Thymus (tissue), 11 donors: ENCODE measurements at regions not wholly inside any gene's neighbourhood (a gene's known extent, or its start where the extent isn't known, plus 50 kb on each side); places are given as distances from the start of the nearest gene placed in this dataset.

ENCODE experiments used
- DNase-seq, 9 donors: peaks; one replicate each; pipeline ENCODE4 v3.0.0-alpha.2; 2013; ENCODE audit warnings: low spot score in 9 of 9, low read depth in 6 of 9, missing footprints in 1 of 9
- H3K27ac ChIP-seq, 2 donors: one replicate each; pipeline ENCODE4 v1.5.1; 2013; ENCODE audit warnings: control low read depth in 1 of 2, low read depth in 1 of 2, low read length in 1 of 2, mild to moderate bottlenecking in 1 of 2, moderate library complexity in 1 of 2
- H3K27me3 ChIP-seq, 2 donors: one replicate each; pipeline ENCODE4 v1.5.1; 2013; ENCODE audit warnings: low read length in 1 of 2; ENCODE audit not compliant: control insufficient read depth in 2 of 2, insufficient read depth in 1 of 2
- H3K36me3 ChIP-seq, 2 donors: one replicate each; pipeline ENCODE4 v1.5.1; 2013; ENCODE audit warnings: low read length in 1 of 2, mild to moderate bottlenecking in 1 of 2, moderate library complexity in 1 of 2; ENCODE audit not compliant: control insufficient read depth in 2 of 2, insufficient read depth in 2 of 2
- H3K4me1 ChIP-seq, 2 donors: one replicate each; pipeline ENCODE4 v1.5.1; 2013; ENCODE audit warnings: low read length in 2 of 2; ENCODE audit not compliant: control insufficient read depth in 2 of 2, insufficient read depth in 2 of 2
- H3K4me3 ChIP-seq, 2 donors: one replicate each; pipeline ENCODE4 v1.5.1; 2013; ENCODE audit warnings: low read length in 2 of 2, control low read depth in 1 of 2, mild to moderate bottlenecking in 1 of 2
- H3K9me3 ChIP-seq, 2 donors: one replicate each; pipeline ENCODE4 v1.5.1; 2013; ENCODE audit warnings: low read length in 1 of 2, mild to moderate bottlenecking in 1 of 2; ENCODE audit not compliant: control insufficient read depth in 2 of 2, insufficient read depth in 1 of 2
- WGBS: extraction: QIAGEN DNeasy Blood & Tissue Kit; methylation state at CpG from one replicate; pipeline ENCODE4 v1.1.7; 2013; 5-methylcytosine and 5-hydroxymethylcytosine counted together
- donor health status: healthy.

DNA sequence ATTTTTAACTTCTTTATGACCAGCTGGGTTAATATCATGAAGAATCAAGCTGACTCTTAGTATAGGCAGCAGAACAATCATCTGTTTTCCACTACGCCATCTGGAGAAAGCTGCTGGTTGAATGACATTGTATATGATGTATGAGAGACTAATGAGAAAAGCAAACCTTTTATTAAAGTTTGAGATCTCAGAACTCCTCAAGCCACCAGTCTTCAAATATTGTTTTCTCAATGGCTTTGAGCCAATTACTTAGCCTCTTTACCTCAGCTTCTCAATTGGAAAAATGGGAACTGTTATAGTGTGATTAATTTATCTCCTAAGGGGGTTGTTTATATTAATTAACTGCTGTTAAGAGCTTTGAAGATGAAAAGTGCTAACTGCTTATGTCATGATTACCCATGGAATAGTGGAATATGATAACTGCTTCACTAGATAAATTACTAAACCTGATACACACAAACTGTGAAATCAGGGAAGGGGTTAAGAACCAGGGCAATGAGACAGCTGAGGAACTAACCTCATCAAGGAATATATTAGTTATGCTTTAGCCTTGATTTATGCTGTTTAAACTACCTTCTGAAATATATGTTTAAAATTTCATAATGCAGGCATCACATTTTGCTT, 330.1 kb downstream of the SOX2 start:
- H3K4me1 ChIP-seq = no peaks in the 10 kb centered on the region
- DNase-seq = no peak
- no peak overlapping the region for H3K27ac ChIP-seq
- no peaks in the 10 kb centered on the region for H3K9me3 ChIP-seq
- H3K4me3 ChIP-seq = no peak overlapping the region
- H3K36me3 ChIP-seq = no peaks in the 10 kb centered on the region
- WGBS = 93% methylated on average over 1 of the region's 1 CpG
- H3K27me3 ChIP-seq = no peaks in the 10 kb centered on the region

DNA sequence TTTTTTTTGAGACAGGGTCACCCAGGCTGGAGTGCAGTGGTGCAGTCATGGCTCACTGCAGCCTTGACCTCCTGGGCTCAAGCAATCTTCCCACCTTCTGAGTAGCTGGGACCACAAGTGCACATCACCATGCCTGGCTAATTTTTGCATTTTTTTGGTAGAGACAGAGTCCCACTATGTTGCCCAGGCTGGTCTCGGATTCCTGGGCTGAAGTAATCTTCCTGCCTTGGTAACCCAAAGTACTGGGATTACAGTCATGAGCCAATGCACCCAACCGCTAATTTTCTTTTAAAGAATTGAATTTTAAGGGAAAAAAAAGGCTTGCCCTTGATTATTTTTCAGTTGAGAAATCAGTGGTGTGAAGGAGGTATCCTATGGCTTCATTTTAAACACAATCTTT, 334.0 kb downstream of the SOX2 start:
- Histone ChIP-seq H3K9me3 (no peaks in the 10 kb centered on the region), H3K36me3 (no peaks in the 10 kb centered on the region), H3K27me3 (no peaks in the 10 kb centered on the region), H3K4me1 (no peaks in the 10 kb centered on the region), H3K4me3 (no peak overlapping the region), H3K27ac (no peak overlapping the region)
- 78% methylated on average over 2 of the region's 2 CpGs for whole genome bisulfite sequencing
- DNase-seq = no peak

DNA sequence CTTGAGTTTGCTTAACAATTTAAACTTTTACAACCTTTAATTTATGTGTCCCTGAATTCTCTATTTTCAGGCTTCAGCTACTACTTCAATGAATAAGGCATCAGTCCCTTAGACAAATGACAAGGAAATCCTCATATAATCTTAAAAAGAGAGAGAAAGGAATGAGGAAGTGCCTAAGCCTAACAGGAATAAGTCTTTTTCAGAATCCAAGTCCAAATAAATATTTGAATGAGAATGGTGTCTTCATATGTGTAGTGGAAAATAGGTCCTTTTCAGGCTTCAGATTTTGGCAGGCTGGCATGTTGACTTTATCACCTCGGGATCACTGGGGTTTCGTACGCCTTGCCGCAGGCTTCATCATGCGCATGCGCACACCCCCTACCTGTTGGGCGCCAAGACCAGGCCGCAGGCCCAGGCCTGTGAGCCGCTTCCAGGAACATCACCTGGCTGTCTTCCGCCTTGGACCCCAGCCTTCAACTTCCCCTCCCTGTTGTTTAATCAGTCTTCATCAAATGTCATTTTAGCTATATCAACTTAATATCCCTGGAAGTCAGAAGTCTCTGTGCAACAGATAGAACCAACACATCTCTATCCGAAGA, 334.5 kb downstream of the SOX2 start:
- 93% methylated on average over 11 of the region's 11 CpGs for WGBS
- no peak overlapping the region for H3K4me3 ChIP-seq
- no peak for DNase-seq

DNA sequence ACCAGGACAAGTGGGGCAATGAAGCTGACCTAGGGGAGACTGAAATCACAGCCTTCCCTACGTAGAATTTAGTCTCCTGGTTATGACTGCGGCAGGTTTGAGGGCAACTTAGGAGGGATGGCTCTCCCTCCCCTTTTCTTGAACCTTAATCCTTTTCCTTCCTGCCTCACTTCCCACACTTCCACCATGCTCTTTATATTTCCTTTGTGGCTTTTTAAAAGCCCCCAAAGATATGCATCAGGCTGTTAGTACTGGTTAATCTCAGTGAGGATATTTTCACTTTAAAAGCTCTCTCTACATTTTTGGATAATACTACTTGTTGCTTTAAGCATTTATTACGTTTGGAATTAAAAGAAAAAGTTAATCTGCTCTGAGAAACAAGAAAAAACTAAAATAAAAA, 339.2 kb downstream of the SOX2 start:
- Histone ChIP-seq H3K36me3 (no peaks in the 10 kb centered on the region), H3K4me3 (no peak overlapping the region), H3K27ac (no peak overlapping the region), H3K4me1 (no peaks in the 10 kb centered on the region), H3K27me3 (no peaks in the 10 kb centered on the region), H3K9me3 (no peaks in the 10 kb centered on the region)
- DNase-seq = no peak
- 24% methylated on average over 3 of the region's 3 CpGs for WGBS

More for the DNA sequence above, 334.5 kb downstream of the SOX2 start:
- H3K9me3 ChIP-seq = no peaks in the 10 kb centered on the region
- no peaks in the 10 kb centered on the region for H3K27me3 ChIP-seq
- H3K27ac ChIP-seq = no peak overlapping the region
- no peaks in the 10 kb centered on the region for H3K4me1 ChIP-seq
- H3K36me3 ChIP-seq = no peaks in the 10 kb centered on the region

DNA sequence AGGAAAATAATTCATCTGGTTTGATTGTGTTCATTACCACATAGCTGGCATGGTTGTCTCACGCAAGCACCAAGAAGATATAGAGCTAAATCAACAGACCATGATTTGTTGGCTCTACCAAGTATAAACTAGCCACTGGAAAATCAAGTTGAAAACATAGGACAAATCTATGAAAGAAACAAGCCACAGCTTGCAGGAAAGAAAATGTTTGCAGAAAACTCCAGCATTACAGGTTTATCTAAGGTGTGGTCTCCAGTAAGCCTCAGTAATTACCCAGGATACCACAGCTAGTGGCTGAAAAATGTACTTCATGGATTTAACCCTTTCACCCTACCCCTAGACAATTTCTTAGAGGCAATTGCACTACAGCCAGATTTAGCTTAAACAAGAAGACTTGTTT, 340.6 kb downstream of the SOX2 start:
- 95% methylated on average over 1 of the region's 1 CpG for WGBS
- no peaks in the 10 kb centered on the region for H3K36me3 ChIP-seq
- H3K27me3 ChIP-seq = no peaks in the 10 kb centered on the region
- no peak for DNase-seq
- no peaks in the 10 kb centered on the region for H3K4me1 ChIP-seq
- H3K9me3 ChIP-seq = no peaks in the 10 kb centered on the region
- no peak overlapping the region for H3K4me3 ChIP-seq
- H3K27ac ChIP-seq = no peak overlapping the region

DNA sequence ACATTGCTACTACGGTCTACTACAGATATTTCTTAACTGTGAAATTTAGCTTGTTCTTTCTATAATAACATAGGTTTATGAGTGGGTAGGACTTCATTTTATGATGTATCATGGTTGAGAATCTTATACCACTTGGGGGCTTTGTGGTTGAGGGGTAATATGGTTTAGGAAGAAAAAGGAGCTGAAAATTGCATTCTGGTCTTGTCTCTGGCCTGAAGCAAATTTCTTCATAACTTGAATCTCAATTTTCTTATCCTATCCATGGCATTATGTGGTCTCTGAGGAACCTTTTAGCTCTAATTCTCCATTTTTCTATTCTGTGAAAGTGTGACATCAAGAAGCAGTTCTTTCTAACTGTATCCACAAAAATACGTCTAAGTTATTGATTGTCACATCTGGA, 341.0 kb downstream of the SOX2 start:
- WGBS = 94% methylated on average over 2 of the region's 2 CpGs
- no peak for DNase-seq
- H3K9me3 ChIP-seq = no peaks in the 10 kb centered on the region
- H3K4me3 ChIP-seq = no peak overlapping the region
- H3K27ac ChIP-seq = no peak overlapping the region
- no peaks in the 10 kb centered on the region for H3K36me3 ChIP-seq
- no peaks in the 10 kb centered on the region for H3K4me1 ChIP-seq
- no peaks in the 10 kb centered on the region for H3K27me3 ChIP-seq

DNA sequence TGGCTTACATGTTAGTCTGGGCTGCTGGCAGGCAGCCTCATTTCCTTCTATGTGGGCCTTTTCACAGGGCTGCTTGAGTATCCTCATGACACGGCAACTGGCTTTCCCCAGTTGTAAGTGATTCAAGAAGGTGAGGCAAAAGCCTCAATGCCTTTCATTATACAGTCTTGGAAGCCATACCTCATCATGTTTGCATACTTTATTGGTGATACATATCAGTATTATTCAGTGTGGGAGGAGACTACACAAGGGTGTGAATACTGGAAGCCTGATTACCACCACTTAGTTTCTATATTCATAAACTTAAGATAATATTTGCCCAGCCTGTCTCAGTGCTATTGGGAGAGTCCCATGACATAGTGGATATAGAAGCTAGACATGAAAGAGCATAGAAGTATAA, 346.8 kb downstream of the SOX2 start:
- WGBS = 96% methylated on average over 1 of the region's 1 CpG
- DNase-seq = no peak
- Histone ChIP-seq H3K4me3 (no peak overlapping the region), H3K4me1 (no peaks in the 10 kb centered on the region), H3K36me3 (no peaks in the 10 kb centered on the region), H3K27me3 (no peaks in the 10 kb centered on the region), H3K9me3 (no peaks in the 10 kb centered on the region), H3K27ac (no peak overlapping the region)

DNA sequence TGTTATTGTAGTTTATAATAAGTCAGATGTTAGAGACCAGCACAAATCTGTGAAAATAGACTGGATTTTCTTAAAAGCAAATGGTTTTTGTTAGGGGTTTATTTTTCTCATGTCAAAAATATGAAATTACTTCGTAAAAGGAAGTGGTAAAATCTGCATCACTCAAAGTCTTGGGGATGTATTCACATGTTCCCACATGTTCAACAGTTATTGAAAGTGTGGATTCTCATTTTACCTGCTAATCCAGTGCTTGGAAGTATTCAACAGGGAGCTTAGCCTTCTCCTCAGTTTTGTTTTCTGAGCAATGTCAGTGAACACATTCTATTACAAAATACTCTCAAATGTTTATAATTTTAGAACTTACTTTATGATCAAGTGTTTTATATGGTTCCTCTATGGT, 352.0 kb downstream of the SOX2 start:
- H3K9me3 ChIP-seq = no peaks in the 10 kb centered on the region
- no peaks in the 10 kb centered on the region for H3K27me3 ChIP-seq
- 32% methylated on average over 1 of the region's 1 CpG for WGBS
- H3K36me3 ChIP-seq = no peaks in the 10 kb centered on the region
- no peak overlapping the region for H3K4me3 ChIP-seq
- H3K4me1 ChIP-seq = no peaks in the 10 kb centered on the region
- DNase-seq = no peak
- no peak overlapping the region for H3K27ac ChIP-seq

DNA sequence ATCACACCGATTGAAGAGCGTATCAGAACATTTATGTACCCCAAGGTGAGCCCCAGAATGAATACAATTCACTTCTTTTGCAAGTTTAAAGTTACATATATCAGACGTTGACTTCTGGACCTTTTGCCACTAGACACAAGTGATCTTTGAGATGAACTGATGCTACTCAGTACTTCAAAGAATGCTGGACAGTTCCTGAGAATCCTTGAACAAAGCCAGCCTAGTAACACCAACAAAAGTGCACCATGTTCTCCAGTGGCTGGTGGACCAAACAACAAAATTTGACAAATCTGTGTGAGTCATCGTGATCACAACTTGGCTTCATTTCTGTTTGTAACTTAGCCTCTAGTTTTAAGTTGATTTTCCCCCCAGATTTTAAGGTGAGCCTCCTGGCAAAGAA, 355.7 kb downstream of the SOX2 start:
- Histone ChIP-seq H3K36me3 (no peaks in the 10 kb centered on the region), H3K27ac (no peak overlapping the region), H3K4me1 (no peaks in the 10 kb centered on the region), H3K9me3 (no peaks in the 10 kb centered on the region), H3K27me3 (no peaks in the 10 kb centered on the region), H3K4me3 (no peak overlapping the region)
- whole genome bisulfite sequencing = 91% methylated on average over 4 of the region's 4 CpGs
- no peak for DNase-seq
